GM10266 (cell line): ENCODE measurements at regions not wholly inside any gene's neighbourhood (a gene's known extent, or its start where the extent isn't known, plus 50 kb on each side); places are given as distances from the start of the nearest gene placed in this dataset.

Experiments
- DNase-seq: peaks from one replicate; pipeline ENCODE4 v3.0.0; 2012; ENCODE audit errors: extremely low spot score
- CTCF ChIP-seq: IDR thresholded peaks from 2 replicates; pipeline ENCODE4 v1.5.1; 2012; ENCODE audit warnings: mild to moderate bottlenecking, low read depth; ENCODE audit not compliant: control insufficient read depth, insufficient read depth; ENCODE audit errors: missing control alignments

- no peak for DNase-seq
Measured at GRCh38 chr16:6625606-6626005, 707.0 kb upstream of the RBFOX1 start.

GRCh38 chr16:6618874-6619273, 713.8 kb upstream of the RBFOX1 start:
- TF ChIP-seq CTCF: no peak
- no peak for DNase-seq

More at GRCh38 chr16:6625606-6626005, 707.0 kb upstream of the RBFOX1 start:
- no peak for TF ChIP-seq CTCF

- no peak for DNase-seq
- no peak for TF ChIP-seq CTCF
Measured at GRCh38 chr16:6616746-6617145, 715.9 kb upstream of the RBFOX1 start.

GRCh38 chr16:6615636-6616035, 717.0 kb upstream of the RBFOX1 start:
- no peak for TF ChIP-seq CTCF
- no peak for DNase-seq

- no peak for TF ChIP-seq CTCF
- no peak for DNase-seq
Measured at GRCh38 chr16:6611535-6611934, 721.1 kb upstream of the RBFOX1 start.

GRCh38 chr16:6605490-6605889, 727.2 kb upstream of the RBFOX1 start:
- no peak for TF ChIP-seq CTCF
- no peak for DNase-seq

GRCh38 chr16:6603780-6604325, 728.8 kb upstream of the RBFOX1 start:
- TF ChIP-seq CTCF: no peak
- DNase-seq: no peak
